GM12878 (cell line): ENCODE measurements at regions not wholly inside any gene's neighbourhood (a gene's known extent, or its start where the extent isn't known, plus 50 kb on each side); places are given as distances from the start of the nearest gene placed in this dataset.

Experiments
- ATAC-seq: fragments of 200-7000 bp; cut with Tn5 transposase; 3 replicates; pipeline ENCODE4 v1.9.1; 2020; ENCODE audit warnings: mild to moderate bottlenecking, moderate library complexity
- BruUV-seq: library from RNA; stranded (reverse); fragments of 400-500 nt; replicated peaks from 2 replicates; lab custom pipeline; 2021; lab: Mats Ljungman, UMichigan
- CTCF ChIA-PET: fragments of 300-600 bp; sonication (Branson Sonifier 250); formaldehyde crosslinking; extraction: SDS; loops from one replicate; lab custom pipeline; 2021; ENCODE audit warnings: inconsistent platforms; lab: Yijun Ruan, JAX
- POLR2A ChIA-PET: fragments of 350-600 bp; formaldehyde crosslinking; extraction: SDS; loops from one replicate; lab custom pipeline; 2021; ENCODE audit warnings: inconsistent platforms; lab: Charles Lee
- RAD21 ChIA-PET: fragments of 300-600 bp; sonication (Branson Sonifier 250); formaldehyde crosslinking; loops from one replicate; lab custom pipeline; 2023; ENCODE audit warnings: antibody characterized with exemption; ENCODE audit not compliant: unreplicated experiment; lab: Charles Lee
- SMC1A ChIA-PET: fragments of 300-600 bp; sonication (Branson Sonifier 250); formaldehyde crosslinking; loops from one replicate; lab custom pipeline; 2023; ENCODE audit not compliant: unreplicated experiment, uncharacterized antibody; lab: Charles Lee
- DNase-seq: peaks from one replicate; pipeline ENCODE4 v3.0.0-alpha.2; 2011; ENCODE audit warnings: low read depth, low spot score
- FAIRE-seq: peaks from 3 replicates; lab custom pipeline; 2011; peaks lifted over from hg19 to GRCh38; lab: Jason Lieb, UNC
- H2AFZ ChIP-seq: 2 replicates; pipeline ENCODE4 v1.6.0; 2011; ENCODE audit warnings: low read depth, low read length, control low read depth; ENCODE audit not compliant: control insufficient read depth
- H3K27ac ChIP-seq: 2 replicates; pipeline ENCODE4 v1.5.1; 2011; ENCODE audit warnings: control low read depth; ENCODE audit not compliant: control insufficient read depth, insufficient read depth
- H3K27me3 ChIP-seq, 2 experiments: replicated peaks in 1 of 2; 2 replicates each; pipeline versions ENCODE4 v1.6.0 to v1.6.1; 2011; ENCODE audit warnings: low read length in 1 of 2; ENCODE audit not compliant: control insufficient read depth in 2 of 2, insufficient read depth in 2 of 2
- H3K36me3 ChIP-seq, 2 experiments: 2 replicates each; pipeline ENCODE4 v1.5.1; 2011; ENCODE audit warnings: low read length in 1 of 2; ENCODE audit not compliant: control insufficient read depth in 2 of 2, insufficient read depth in 2 of 2
- H3K4me1 ChIP-seq: 2 replicates; pipeline ENCODE4 v1.6.1; 2011; ENCODE audit warnings: mild to moderate bottlenecking, low read length, moderate library complexity, mixed read lengths; ENCODE audit not compliant: control insufficient read depth, insufficient read depth
- H3K4me2 ChIP-seq: 2 replicates; pipeline ENCODE4 v1.6.0; 2011; ENCODE audit warnings: control low read depth; ENCODE audit not compliant: control insufficient read depth, insufficient read depth
- H3K4me3 ChIP-seq: fragments of 200-600 bp; sonication (generic); 2 replicates; pipeline ENCODE4 v1.5.1; 2016
- H3K79me2 ChIP-seq: 2 replicates; pipeline ENCODE4 v1.6.0; 2011; ENCODE audit warnings: low read length; ENCODE audit not compliant: control insufficient read depth, insufficient read depth
- H3K9ac ChIP-seq: 2 replicates; pipeline ENCODE4 v1.8.0; 2011; ENCODE audit warnings: low read length, control low read depth, mixed read lengths; ENCODE audit not compliant: control insufficient read depth, insufficient read depth
- H3K9me3 ChIP-seq: replicated peaks from 3 replicates; pipeline ENCODE4 v1.5.1; 2011; ENCODE audit warnings: mild to moderate bottlenecking, low read length; ENCODE audit not compliant: control insufficient read depth, insufficient read depth
- H4K20me1 ChIP-seq: 2 replicates; pipeline ENCODE4 v1.6.0; 2011; ENCODE audit not compliant: control insufficient read depth, insufficient read depth
- CHD4 ChIP-seq: fragments of 200-600 bp; sonication (generic); IDR thresholded peaks from 2 replicates; pipeline ENCODE4 v1.6.1; 2016; ENCODE audit warnings: mild to moderate bottlenecking
- CREB1 ChIP-seq: IDR thresholded peaks from 2 replicates; pipeline ENCODE4 v1.6.1; 2012; ENCODE audit warnings: low read depth, mild to moderate bottlenecking, inconsistent platforms
- TCF3 ChIP-seq: IDR thresholded peaks from 2 replicates; pipeline ENCODE4 v1.6.1; 2012; ENCODE audit warnings: low read depth, mild to moderate bottlenecking, low read length, borderline replicate concordance; ENCODE audit not compliant: insufficient read depth
- ZBTB40 ChIP-seq: fragments of 450-650 bp; IDR thresholded peaks from 2 replicates; pipeline ENCODE4 v1.6.1; 2016; ENCODE audit warnings: mild to moderate bottlenecking, moderate library complexity, borderline replicate concordance
- WGBS: methylation state at CpG from one replicate; pipeline ENCODE4 v1.1.6; 2016; ENCODE audit warnings: low lambda C conversion rate; ENCODE audit not compliant: insufficient replicate concordance, insufficient coverage; ENCODE audit errors: missing lambda C conversion rate; 5-methylcytosine and 5-hydroxymethylcytosine counted together
- in situ Hi-C: fragments of 300-500 bp; cut with MboI; formaldehyde crosslinking; loops from 9 replicates; pipeline ENCODE4 v1.14.3; 2018; ENCODE audit warnings: mixed read lengths
- intact Hi-C: fragments of 100-400 bp; cut with micrococcal nuclease; formaldehyde crosslinking; loops from one replicate; pipeline ENCODE4 v1.14.2; 2022; ENCODE audit not compliant: unreplicated experiment

- RAD21 ChIA-PET: no interaction called here
- Histone ChIP-seq H3K9me3 (no peaks in the 10 kb centered on the region), H3K4me3 (no peak overlapping the region), H3K4me2 (no peak overlapping the region), H3K27ac (no peak overlapping the region), H3K4me1 (no peaks in the 10 kb centered on the region), H3K79me2 (no peaks in the 10 kb centered on the region), H2AFZ (no peak overlapping the region), H4K20me1 (no peaks in the 10 kb centered on the region), H3K9ac (no peak overlapping the region), H3K36me3 (no peaks in the 10 kb centered on the region), H3K27me3 (no peaks in the 10 kb centered on the region)
- ATAC-seq: no peak
- POLR2A ChIA-PET: no interaction called here
- intact Hi-C loops (no loop called here), in situ Hi-C loops (no loop called here)
- TF ChIP-seq CREB1 (no peak), TCF3 (no peak), CHD4 (no peak), ZBTB40 (no peak)
- FAIRE-seq: no peak
- no peak for DNase-seq
- WGBS: 14% methylated on average over 3 of the region's 3 CpGs
- BruUV-seq: no TSS peak
- SMC1A ChIA-PET: no interaction called here
- CTCF ChIA-PET: interaction anchor here (0.5 to 1.2 kb wide), 2 partner anchors 10 to 325 kb away, joined by 3 to 5 read pairs; no protein-coding TSS in a partner anchor
Observed at GRCh38 chr13:106212386-106213010, 323.0 kb downstream of the EFNB2 start.
